GM21528 (cell line): ENCODE measurements at regions not wholly inside any gene's neighbourhood (a gene's known extent, or its start where the extent isn't known, plus 50 kb on each side); places are given as distances from the start of the nearest gene placed in this dataset.
"Not testable (repeated sequence)": the region's sequence is repeated elsewhere in the genome, so short reads cannot be mapped to it uniquely, and the experiment has no call there.

Source experiments
- ATAC-seq: cut with Tn5 transposase; IDR thresholded peaks from one replicate; pipeline ENCODE4 v1.9.1; 2021; ENCODE audit warnings: mild to moderate bottlenecking, moderate library complexity; ENCODE audit not compliant: unreplicated experiment, low FRiP score

DNA sequence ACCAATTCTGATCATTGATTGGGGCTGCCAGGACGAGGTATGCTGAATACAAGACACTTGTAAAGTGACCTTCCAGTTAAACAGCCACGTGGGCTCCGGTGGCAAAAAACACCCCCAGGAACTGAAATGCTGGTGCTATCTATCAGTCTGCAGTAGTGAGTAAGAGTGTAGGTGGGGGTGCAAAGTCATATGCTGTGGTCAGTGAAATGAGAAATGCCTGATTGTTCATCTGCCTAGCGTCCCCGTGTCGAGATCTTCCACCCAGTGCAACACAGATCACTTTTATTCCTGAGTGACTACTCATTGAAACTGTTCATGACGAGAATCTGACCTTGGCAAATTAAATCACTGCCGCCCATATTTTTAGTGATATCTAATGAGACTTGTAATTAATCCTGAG lies 806.5 kb upstream of the GOT2 start:
- ATAC-seq: no peak

DNA sequence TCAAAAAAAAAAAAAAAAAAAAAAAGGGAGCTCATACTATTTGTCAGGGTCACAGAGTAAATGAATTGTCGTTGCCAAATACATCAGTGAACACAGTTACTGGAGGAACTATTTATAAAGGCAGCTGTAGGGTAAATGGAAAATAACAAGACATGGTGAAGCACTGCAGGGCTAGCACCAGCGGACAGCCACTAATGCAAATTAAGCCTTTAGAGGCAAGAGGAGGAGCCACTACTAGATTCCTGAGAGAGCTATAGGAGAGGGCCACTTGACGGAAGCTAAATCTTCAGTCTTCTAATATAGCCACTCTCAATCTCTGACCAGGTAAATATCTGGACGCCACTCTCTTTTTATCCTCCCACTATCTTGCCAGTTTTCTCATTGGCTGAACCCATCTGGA lies 801.2 kb upstream of the GOT2 start:
- no peak for ATAC-seq

DNA sequence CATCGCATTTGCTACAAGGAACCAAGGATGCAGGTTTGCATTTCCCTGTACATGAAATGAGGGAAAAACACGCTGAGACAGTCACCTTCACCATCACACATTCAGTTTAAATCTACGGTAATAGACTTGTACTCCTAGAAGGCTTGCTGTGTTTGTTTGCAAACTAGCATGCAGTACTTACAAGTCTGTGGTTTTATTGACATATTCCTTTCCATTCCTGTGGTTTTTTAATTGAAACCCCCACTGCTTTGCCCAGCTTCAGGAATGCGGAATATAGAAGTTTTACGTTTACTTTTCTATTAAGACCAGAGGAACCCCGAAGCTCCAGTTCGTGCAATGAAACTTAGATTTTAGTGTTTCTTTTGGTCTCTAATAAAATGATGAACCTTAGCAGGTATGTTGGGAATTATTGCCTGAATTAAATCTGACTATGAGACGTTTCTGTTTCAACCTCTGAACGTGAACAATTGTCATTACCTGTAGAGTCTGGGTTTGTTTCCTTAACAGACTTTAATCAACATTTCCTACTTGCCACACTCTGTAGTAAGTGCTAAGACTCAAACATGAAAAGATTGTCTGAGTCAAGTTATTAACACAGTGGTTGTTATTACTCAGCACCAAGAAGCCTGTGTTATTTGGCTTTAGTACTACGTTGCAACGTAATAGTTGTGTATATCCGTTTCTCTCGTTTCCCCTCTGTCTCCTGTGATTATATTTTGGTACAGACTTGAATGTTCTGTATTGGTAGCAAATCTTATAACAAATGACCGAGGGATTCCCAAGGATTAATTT lies 793.3 kb upstream of the GOT2 start:
- no peak for ATAC-seq

- ATAC-seq: no peak
Measured at GRCh38 chr16:59522826-59523225, 788.7 kb upstream of the GOT2 start.

DNA sequence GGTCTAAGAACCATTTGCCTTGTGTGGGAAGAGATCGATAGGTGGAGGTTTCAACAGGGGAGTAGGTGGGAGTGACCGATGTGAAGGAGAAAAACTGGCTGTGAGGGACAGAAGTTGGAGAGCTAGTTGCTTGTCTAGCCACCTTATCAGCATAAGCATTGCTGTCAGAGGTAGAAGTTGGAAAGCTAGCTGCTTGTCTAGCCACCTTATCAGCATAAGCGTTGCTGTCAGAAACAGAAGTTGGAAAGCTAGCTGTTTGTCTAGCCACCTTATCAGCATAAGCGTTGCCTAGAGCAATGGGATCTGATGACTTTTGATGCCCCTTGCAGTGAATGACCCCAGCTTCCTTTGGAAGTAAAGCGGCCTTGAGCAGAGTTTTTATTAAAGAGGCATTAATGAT lies 784.6 kb upstream of the GOT2 start:
- ATAC-seq: not testable (repeated sequence)

DNA sequence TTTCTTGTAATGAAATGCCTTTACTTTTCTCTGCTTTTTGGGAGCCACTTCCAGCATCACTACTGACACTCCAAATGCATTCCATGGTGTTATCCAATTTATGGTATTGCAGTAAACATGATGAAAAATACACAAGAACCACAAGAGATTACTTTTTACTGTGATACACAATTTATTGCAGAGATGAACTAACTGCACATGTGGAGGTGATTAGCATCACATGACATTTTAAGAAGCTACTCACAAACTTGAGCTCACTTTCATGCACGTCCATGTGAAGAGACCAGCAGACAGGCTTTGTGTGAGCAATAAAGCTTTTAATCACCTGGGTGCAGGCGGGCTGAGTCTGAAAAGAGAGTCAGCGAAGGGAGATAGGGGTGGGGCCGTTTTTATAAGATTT lies 780.5 kb upstream of the GOT2 start:
- no peak for ATAC-seq

- no peak for ATAC-seq
Measured at GRCh38 chr16:59510008-59510424, 775.9 kb upstream of the GOT2 start.

DNA sequence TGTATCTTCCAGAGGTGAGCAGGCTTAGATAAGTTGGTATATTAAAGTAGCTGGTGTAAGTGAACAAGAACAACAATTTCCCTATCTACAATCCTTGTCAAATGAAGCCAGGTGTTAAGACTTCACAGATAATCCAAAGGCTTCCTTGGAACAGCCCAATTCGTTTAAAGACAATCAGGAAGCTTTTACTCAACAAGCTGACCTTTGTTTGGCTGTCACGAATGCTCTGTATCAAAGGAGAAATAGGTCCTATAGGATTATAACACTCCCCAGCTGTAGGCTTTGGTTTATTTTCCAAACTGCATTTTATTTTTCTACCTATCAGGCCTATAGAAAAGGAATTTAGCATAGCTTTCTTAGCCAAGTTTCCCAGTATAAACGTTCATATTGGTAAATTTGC lies 766.5 kb upstream of the GOT2 start:
- no peak for ATAC-seq

DNA sequence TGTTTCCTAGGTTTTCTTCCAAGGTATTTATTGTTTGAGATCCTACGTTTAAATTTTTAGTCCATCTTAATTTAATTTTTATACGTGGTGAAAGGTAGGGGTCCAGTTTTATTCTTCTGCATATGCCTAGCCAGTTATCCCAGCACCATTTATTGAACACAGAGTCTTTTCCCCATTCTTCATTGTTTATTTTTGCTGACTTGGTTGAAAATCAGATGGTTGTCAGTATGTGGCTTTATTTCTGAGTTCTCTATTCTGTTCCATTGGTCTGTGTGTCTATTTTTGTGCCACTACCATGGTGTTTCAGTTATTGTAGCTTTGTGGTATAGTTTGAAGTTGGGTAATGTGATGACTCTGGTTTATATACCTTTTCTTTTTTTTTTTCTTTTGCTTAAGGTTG lies 753.0 kb upstream of the GOT2 start:
- no peak for ATAC-seq

- no peak for ATAC-seq
Measured at GRCh38 chr16:59484833-59485516, 750.9 kb upstream of the GOT2 start.

DNA sequence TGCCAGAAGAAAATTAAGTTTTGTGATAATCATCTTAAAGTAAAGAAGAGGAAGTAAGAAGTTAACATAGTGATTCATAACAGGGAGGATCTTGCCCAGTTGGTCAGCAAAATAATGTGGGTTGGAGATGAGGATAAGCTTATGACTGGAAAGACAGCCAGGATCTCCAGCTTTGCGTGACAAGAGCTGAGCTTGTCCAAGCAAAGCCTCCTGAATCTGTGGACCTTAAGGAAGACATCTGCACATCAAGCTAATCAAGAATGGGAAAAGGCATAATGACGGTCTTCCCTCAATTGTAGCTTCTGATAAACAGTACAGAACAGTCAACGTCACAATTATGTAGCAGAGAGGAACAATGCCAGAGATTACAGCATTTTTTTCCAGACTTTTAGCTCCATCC lies 744.7 kb upstream of the GOT2 start:
- no peak for ATAC-seq

DNA sequence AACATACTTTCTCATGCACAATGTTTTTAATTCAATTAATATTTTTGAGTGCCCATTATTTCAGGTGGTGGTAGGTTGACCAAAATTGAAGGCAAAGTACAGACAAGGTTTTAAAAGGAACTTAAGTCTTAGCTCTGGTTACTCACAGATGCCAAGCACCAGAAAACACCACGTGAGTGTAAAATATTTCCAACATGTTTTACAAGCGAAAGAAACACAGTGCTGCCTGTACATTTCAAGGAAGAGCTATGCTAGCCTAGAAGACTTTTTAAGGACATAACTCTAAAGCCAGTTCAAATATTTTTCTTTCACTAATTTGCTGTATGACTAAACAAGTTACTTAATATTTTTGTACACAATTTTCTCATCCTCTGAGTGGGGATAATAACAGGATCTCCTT lies 736.4 kb upstream of the GOT2 start:
- no peak for ATAC-seq

DNA sequence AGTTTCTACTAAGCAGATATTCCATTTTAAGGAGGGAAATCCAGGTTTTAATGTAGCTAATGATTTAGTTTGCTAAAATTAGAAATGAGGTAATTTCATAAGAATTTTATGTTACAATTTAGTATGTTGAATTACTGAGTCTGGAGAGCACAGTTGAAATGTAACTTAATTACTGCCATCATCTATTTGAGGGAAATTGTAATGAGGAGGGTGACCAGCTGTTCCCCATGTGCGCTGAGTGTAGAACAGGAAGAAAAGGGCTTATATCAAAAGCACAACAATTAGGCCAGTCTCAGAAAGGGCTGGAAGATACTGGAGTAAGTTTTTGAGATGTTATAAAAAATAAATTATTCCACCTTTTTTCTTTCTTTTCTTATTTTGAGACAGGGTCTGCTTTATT lies 735.1 kb upstream of the GOT2 start:
- no peak for ATAC-seq

- ATAC-seq: no peak
Measured at GRCh38 chr16:59463776-59464175, 729.7 kb upstream of the GOT2 start.

DNA sequence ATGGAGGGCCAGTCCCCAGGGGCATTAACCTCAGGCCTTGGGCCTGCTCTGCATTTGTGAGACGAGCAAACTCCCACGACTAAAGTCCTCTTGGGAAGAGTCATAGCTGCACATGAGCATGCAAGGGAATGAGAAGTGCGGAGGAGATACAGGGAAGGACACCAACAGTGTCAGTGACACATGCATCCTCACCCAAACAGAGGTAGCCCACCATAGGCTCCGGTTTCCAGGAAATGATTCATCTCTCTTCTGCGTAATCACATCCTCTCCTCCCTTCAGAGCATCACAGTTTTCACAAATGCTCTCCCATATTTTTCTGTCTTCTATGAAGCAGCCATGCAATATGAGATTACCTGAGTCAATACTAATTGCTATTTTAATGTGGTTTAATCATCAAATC lies 725.7 kb upstream of the GOT2 start:
- no peak for ATAC-seq

DNA sequence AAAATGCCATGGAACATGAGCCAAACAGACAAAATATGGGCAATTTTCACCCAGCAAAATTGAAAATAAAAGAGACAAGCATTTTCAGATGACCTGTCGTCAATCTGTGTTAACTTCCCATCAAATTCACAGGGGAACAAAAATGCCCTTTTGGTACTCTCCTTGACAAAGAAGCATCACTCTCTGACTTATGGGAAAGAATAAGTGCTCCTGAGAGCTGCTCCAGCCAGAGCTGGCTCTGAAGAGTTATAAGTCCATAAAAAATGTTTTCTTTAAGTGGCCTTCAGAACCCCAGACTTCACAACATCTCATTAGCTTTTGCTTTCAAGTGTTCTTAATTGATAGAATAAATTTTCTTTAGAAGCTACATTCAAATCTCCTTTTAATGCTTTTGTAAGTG lies 721.4 kb upstream of the GOT2 start:
- ATAC-seq: no peak

GRCh38 chr16:59450513-59450912 lies 716.4 kb upstream of the GOT2 start:
- ATAC-seq: not testable (repeated sequence)

DNA sequence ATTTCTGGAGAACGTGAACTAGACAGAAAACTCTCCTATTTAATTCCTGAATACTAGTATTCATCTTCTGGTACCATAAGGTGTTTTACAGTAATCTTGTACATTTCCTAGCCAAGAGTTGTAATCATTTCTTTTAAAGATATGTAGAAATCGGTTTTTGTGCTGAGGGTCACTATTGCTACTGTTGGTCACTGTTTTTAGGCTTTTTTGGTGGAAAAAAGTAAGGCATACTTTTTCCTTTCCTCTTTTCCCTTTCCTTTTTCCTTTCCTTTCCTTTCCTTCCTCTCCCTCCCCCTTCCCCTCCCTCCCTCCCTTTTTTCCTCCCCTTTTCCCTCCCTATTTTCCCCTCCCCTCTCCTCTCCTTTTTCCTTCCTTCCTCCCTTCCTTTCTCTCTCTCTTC lies 706.4 kb upstream of the GOT2 start:
- no peak for ATAC-seq

GRCh38 chr16:59432896-59433295 lies 698.8 kb upstream of the GOT2 start:
- no peak for ATAC-seq

DNA sequence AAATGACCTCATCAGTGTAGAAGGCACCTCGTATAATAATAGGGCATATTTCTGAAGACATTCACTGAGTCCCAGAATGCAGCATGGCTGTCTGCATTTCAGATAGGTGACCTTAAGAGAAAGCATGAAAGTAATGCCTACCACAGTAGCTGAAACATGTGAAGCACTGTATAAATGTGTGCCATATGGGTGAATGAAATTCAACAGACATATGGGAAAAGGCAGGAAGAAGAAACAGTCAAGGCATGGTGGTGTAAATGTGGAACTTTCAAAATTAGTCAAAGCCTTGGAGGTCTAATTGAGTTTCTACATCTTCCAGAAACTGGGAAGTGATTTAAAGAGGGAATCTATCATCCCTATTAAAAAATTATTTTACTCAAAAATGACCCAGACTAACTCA lies 698.2 kb upstream of the GOT2 start:
- no peak for ATAC-seq

GRCh38 chr16:59424714-59425273 lies 690.7 kb upstream of the GOT2 start:
- ATAC-seq: no peak
